Uterus (tissue), 3 donors: ENCODE measurements at regions not wholly inside any gene's neighbourhood (a gene's known extent, or its start where the extent isn't known, plus 50 kb on each side); places are given as distances from the start of the nearest gene placed in this dataset.

Experiments used
- DNase-seq, 2 donors: peaks; one replicate each; pipeline ENCODE4 v3.0.0-alpha.2; 2019 to 2020
- H3K27ac ChIP-seq, 2 donors: fragments of 200-600 bp; sonication (generic); 1 replicate in 1 of 2; 2 replicates in 1 of 2; pipeline ENCODE4 v1.5.1; 2016 to 2018
- H3K27me3 ChIP-seq, 2 donors: fragments of 200-600 bp; sonication (generic); one replicate each; pipeline ENCODE4 v1.5.1; 2018 to 2019; ENCODE audit warnings: control low read depth in 1 of 2
- H3K36me3 ChIP-seq, 2 donors: fragments of 200-600 bp; sonication (generic); one replicate each; pipeline ENCODE4 v1.5.1; 2019; ENCODE audit warnings: control low read depth in 1 of 2
- H3K4me1 ChIP-seq, 2 donors: fragments of 200-600 bp; sonication (generic); one replicate each; pipeline ENCODE4 v1.5.1; 2018 to 2019; ENCODE audit warnings: control low read depth in 1 of 2
- H3K4me3 ChIP-seq, 2 donors: fragments of 200-600 bp; sonication (generic); 1 replicate in 1 of 2; 2 replicates in 1 of 2; pipeline ENCODE4 v1.5.1; 2018 to 2019; ENCODE audit warnings: mild to moderate bottlenecking in 1 of 2
- H3K9me3 ChIP-seq, 2 donors: fragments of 200-600 bp; sonication (generic); one replicate each; pipeline ENCODE4 v1.5.1; 2019; ENCODE audit warnings: control low read depth in 1 of 2
- CTCF ChIP-seq, 4 experiments: fragments of 200-600 bp in 2 of 4; fragments of 450-650 bp in 2 of 4; sonication (generic) in 2 of 4; IDR thresholded peaks; one replicate each; pipeline ENCODE4 v1.5.1; 2016 to 2019; ENCODE audit warnings: antibody characterized with exemption in 4 of 4, mild to moderate bottlenecking in 2 of 4, moderate library complexity in 1 of 4
- POLR2A ChIP-seq, 2 donors: fragments of 450-650 bp; IDR thresholded peaks; one replicate each; pipeline ENCODE4 v1.6.1; 2016; ENCODE audit warnings: antibody characterized with exemption in 2 of 2, mild to moderate bottlenecking in 1 of 2, moderate library complexity in 1 of 2
- intact Hi-C: fragments of 100-400 bp; cut with DNase I; formaldehyde crosslinking; loops from one replicate; pipeline ENCODE4 v1.15.1; 2023; ENCODE audit warnings: low total_unique reads
- donor health status: DM: yes; HTN: yes; CAD: no.

GRCh38 chr18:33946336-33946735 lies 278.4 kb downstream of the NOL4 start:
- intact Hi-C loops, result no loop called here
- no peak for TF ChIP-seq POLR2A (IDR thresholded peaks at IDR 0.05)

GRCh38 chr18:33944493-33944892 lies 280.2 kb downstream of the NOL4 start:
- Histone ChIP-seq H3K27ac (no peak overlapping the region), H3K36me3 (no peaks in the 10 kb centered on the region), H3K9me3 (no peaks in the 10 kb centered on the region), H3K4me1 (no peaks in the 10 kb centered on the region), H3K4me3 (no peak overlapping the region), H3K27me3 (no peaks in the 10 kb centered on the region)
- intact Hi-C loops, result no loop called here
- TF ChIP-seq POLR2A (IDR thresholded peaks at IDR 0.05) (no peak), CTCF (IDR thresholded peaks at IDR 0.05) (no peak)
- no peak for DNase-seq

More at GRCh38 chr18:33946336-33946735, 278.4 kb downstream of the NOL4 start:
- DNase-seq, result no peak
- Histone ChIP-seq H3K36me3 (no peaks in the 10 kb centered on the region), H3K4me1 (no peaks in the 10 kb centered on the region), H3K27ac (no peak overlapping the region), H3K9me3 (no peaks in the 10 kb centered on the region), H3K4me3 (no peak overlapping the region), H3K27me3 (no peaks in the 10 kb centered on the region)

- no peaks in the 10 kb centered on the region for H3K27me3 ChIP-seq
- no peaks in the 10 kb centered on the region for H3K4me1 ChIP-seq
- TF ChIP-seq CTCF (IDR thresholded peaks at IDR 0.05) (no peak), POLR2A (IDR thresholded peaks at IDR 0.05) (no peak)
- H3K4me3 ChIP-seq, result no peak overlapping the region
- no peaks in the 10 kb centered on the region for H3K36me3 ChIP-seq
- intact Hi-C loops, result no loop called here
- no peak overlapping the region for H3K27ac ChIP-seq
- DNase-seq, result no peak
- no peaks in the 10 kb centered on the region for H3K9me3 ChIP-seq
Observed at GRCh38 chr18:33937270-33937816, 287.4 kb downstream of the NOL4 start.

GRCh38 chr18:33934258-33934657 lies 290.5 kb downstream of the NOL4 start:
- Histone ChIP-seq H3K4me3 (no peak overlapping the region), H3K27me3 (no peaks in the 10 kb centered on the region), H3K4me1 (no peaks in the 10 kb centered on the region), H3K36me3 (no peaks in the 10 kb centered on the region), H3K9me3 (no peaks in the 10 kb centered on the region), H3K27ac (no peak overlapping the region)
- intact Hi-C loops, result no loop called here
- DNase-seq, result no peak
- no peak for TF ChIP-seq POLR2A (IDR thresholded peaks at IDR 0.05)
- TF ChIP-seq CTCF (IDR thresholded peaks at IDR 0.05), result no peak

- Histone ChIP-seq H3K36me3 (no peaks in the 10 kb centered on the region), H3K4me3 (no peak overlapping the region), H3K27me3 (no peaks in the 10 kb centered on the region), H3K9me3 (no peaks in the 10 kb centered on the region), H3K27ac (no peak overlapping the region), H3K4me1 (no peaks in the 10 kb centered on the region)
- intact Hi-C loops, result no loop called here
- no peak for DNase-seq
- TF ChIP-seq CTCF (IDR thresholded peaks at IDR 0.05), result no peak
- no peak for TF ChIP-seq POLR2A (IDR thresholded peaks at IDR 0.05)
Observed at GRCh38 chr18:33928231-33928630, 296.5 kb downstream of the NOL4 start.

GRCh38 chr18:33924576-33924975 lies 300.1 kb downstream of the NOL4 start:
- Histone ChIP-seq H3K9me3 (no peaks in the 10 kb centered on the region), H3K27ac (no peak overlapping the region), H3K27me3 (no peaks in the 10 kb centered on the region), H3K4me3 (no peak overlapping the region), H3K4me1 (no peaks in the 10 kb centered on the region), H3K36me3 (no peaks in the 10 kb centered on the region)
- intact Hi-C loops, result no loop called here
- no peak for DNase-seq
- no peak for TF ChIP-seq POLR2A (IDR thresholded peaks at IDR 0.05)
